GM18858 (cell line): ENCODE measurements at regions not wholly inside any gene's neighbourhood (a gene's known extent, or its start where the extent isn't known, plus 50 kb on each side); places are given as distances from the start of the nearest gene placed in this dataset.
"Not testable (repeated sequence)": the region's sequence is repeated elsewhere in the genome, so short reads cannot be mapped to it uniquely, and the experiment has no call there.

Experiments used
- ATAC-seq: cut with Tn5 transposase; IDR thresholded peaks from one replicate; pipeline ENCODE4 v1.9.1; 2021; ENCODE audit not compliant: unreplicated experiment

DNA sequence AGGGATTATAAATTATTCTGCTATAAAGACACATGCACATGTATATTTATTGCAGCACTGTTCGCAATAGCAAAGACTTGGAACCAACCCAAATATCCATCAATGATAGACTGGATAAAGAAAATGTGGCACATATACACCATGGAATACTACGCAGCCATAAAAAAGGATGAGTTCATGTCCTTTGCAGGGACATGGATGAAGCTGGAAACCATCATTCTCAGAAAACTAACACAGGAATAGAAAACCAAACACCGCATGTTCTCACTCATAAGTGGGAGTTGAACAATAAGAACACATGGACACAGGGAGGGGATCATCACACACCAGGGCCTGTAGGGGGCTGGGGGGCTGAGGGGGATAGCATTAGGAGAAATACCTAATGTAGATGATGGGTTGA is 377.2 kb upstream of the SASH1 start:
- not testable (repeated sequence) for ATAC-seq

DNA sequence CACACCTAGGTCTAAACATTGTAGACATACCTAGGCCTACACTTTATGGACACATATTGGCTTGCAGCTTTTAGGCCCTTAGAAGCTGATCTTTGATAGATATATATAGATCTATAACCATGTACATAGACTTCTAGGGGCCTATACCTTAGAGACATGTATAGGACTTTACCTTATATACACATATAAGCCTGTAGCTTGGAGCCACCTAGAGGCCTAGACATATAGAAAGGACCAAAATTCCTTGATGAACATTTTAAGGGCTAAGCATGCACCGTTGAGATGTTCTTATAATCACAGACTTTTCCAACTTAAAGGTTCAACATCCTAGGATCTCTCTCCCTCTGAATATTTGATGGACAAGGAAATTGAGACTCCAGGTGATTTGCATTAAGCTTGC is 371.7 kb upstream of the SASH1 start:
- no peak for ATAC-seq

GRCh38 chr6:147972448-147972847 is 370.2 kb upstream of the SASH1 start:
- ATAC-seq = no peak

- no peak for ATAC-seq
These were observed 368.8 kb upstream of the SASH1 start for GRCh38 chr6:147973806-147974205.

- no peak for ATAC-seq
These were observed 368.3 kb upstream of the SASH1 start for GRCh38 chr6:147974376-147974775.

DNA sequence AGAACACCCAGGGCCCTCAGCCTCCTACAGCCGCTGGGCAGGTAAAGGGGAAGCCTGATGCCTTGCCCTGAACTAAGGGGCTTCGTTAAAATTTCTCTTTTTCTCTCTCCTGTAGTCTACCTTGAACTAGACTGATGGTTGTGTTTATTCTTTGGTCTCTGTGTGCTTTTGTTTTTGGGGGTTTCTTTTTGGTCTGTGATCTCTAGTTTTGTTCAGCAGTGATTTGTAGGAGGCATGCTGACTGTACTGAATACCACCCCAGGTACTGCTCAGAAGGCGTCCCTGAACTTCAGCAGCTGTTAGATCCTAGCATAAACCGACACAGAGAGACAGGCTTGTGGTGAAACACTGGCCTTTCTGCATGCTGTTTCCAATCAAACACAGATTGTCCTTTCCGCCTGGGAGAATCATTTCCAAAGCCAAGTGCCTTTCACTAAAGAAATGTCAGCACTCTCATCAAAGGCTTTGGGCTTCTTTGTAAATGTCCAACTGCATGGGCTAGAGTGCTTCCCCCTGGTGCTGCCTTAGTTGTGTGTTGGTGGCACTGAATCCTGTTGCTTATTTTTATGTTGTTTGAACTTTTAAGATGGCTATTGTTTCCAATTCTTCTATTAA is 364.7 kb upstream of the SASH1 start:
- ATAC-seq = no peak

GRCh38 chr6:147979966-147980365 is 362.7 kb upstream of the SASH1 start:
- no peak for ATAC-seq

DNA sequence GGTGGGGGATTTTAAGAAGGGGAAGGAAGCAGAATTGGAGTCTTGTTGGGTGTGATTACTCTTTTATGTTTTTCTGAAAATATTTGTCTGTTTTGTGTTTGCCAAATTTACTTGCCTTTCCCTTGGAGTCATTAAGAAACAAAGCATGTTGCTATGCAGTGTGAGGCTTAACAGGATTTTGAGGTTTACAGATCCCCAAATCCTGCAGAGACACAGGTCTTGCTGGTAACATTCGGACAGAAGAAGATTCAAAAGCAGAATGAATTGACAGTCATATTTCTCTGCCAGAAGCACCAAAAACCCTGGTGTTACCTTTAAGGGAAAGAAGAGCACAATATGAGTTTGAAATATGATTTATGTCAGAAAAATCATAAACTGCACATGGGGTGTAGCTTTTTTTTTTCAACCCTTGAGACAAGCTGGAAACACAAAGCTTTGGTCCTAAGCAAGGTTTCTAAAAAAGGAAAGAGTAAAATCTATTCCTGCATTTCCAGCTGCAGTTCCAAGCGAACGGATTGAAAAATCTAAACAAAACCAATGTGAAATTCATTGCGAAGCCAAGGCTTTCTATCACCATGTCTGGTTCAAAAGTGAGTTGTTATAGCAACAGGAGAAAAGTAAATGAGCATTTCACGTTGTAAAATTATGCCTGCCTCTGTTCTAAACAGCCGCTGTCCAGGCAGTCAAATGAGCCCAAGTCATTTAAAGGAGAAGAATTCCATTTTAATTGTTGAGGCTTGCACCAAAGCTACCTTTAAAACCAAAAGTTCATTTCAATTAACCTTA is 358.9 kb upstream of the SASH1 start:
- no peak for ATAC-seq

GRCh38 chr6:147986846-147987245 is 355.8 kb upstream of the SASH1 start:
- no peak for ATAC-seq

DNA sequence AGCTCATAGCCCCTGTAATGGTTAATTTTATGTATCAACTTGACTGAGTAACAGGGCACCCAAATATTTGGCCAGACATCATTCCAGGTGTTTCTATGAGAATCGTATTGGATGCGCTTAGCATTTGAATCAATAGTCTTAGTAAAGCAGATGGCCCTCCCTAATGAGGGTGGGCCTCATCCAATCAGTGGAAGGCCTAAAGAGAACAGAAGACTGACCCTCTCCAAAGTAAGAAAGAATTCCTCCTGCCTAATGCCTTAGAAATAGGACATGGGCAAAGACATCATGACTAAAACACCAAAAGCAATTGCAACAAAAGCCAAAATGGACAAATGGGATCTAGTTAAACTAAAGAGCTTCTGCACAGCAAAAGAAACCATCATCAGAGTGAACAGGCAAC is 352.5 kb upstream of the SASH1 start:
- no peak for ATAC-seq

DNA sequence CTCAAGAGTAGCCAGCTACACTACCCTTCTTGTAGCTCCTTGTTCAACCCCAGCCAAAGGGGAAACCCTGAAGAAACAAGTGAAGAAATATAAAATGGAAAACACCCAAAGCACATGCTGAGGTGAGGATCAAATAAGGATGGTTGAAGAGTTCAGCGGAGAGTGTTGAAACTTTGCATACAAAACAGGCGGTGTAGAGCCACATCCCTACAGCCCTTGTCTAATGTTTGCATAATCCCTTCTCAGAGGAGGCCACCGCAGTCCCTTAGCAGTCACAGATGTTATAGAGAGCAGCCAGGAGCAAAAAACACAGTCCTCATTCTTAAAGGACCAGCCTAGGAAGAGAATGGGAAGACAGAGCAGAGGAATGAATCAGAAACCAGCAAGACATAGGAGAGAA is 350.7 kb upstream of the SASH1 start:
- ATAC-seq = no peak

GRCh38 chr6:147999001-147999540 is 343.6 kb upstream of the SASH1 start:
- no peak for ATAC-seq

- no peak for ATAC-seq
These were observed 340.6 kb upstream of the SASH1 start for GRCh38 chr6:148001844-148002642.

GRCh38 chr6:148004651-148005050 is 338.0 kb upstream of the SASH1 start:
- ATAC-seq = no peak

DNA sequence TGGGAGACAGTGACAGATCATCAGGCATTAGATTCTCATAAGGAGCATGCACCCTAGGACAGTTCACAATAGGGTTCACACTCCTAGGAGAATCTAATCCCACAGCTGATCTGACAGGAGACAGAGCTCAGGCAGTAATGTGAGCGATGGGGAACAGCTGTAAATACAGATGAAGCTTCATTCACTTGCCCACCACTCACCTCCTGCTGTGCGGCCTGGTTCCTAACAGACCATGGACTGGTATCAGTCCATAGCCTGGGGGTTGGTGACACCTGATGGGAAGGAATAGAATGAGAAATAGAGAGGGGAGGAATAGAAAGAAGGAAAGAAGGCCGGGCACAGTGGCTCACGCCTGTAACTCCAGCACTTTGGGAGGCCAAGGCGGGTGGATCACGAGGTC is 336.8 kb upstream of the SASH1 start:
- ATAC-seq = no peak

- ATAC-seq = not testable (repeated sequence)
These were observed 332.1 kb upstream of the SASH1 start for GRCh38 chr6:148010516-148010915.

GRCh38 chr6:148016013-148016412 is 326.6 kb upstream of the SASH1 start:
- no peak for ATAC-seq

GRCh38 chr6:148021165-148021564 is 321.5 kb upstream of the SASH1 start:
- ATAC-seq = no peak

- no peak for ATAC-seq
These were observed 320.9 kb upstream of the SASH1 start for GRCh38 chr6:148021699-148022098.

DNA sequence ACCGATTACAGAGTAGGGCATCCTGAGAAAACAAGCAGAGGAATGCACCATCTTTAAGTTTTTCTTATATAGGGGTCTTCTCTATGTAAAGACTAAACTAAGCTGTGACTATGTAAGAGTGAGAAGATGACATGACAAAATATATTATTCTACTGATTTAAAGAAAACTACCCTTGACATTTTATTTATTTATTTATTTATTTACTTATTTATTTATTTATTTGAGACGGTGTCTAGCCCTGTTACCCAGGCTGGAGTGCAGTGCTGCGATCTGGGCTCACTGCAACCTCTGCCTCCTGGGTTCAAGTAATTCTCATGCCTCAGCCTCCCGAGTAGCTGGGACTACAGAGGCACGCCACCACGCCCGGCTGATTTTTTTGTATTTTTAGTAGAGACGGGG is 320.4 kb upstream of the SASH1 start:
- ATAC-seq = not testable (repeated sequence)

GRCh38 chr6:148027201-148027600 is 315.4 kb upstream of the SASH1 start:
- no peak for ATAC-seq
